GM19328 (cell line): ENCODE measurements at regions not wholly inside any gene's neighbourhood (a gene's known extent, or its start where the extent isn't known, plus 50 kb on each side); places are given as distances from the start of the nearest gene placed in this dataset.
"Not testable (repeated sequence)": the region's sequence is repeated elsewhere in the genome, so short reads cannot be mapped to it uniquely, and the experiment has no call there.

ENCODE experiments used
- ATAC-seq: cut with Tn5 transposase; IDR thresholded peaks from one replicate; pipeline ENCODE4 v1.9.1; 2021; ENCODE audit warnings: mild to moderate bottlenecking, moderate library complexity; ENCODE audit not compliant: unreplicated experiment

GRCh38 chr3:18988614-18989229, 159.6 kb upstream of the KCNH8 start:
- no peak for ATAC-seq

- ATAC-seq: no peak
Observed at GRCh38 chr3:18987862-18988447, 160.4 kb upstream of the KCNH8 start.

GRCh38 chr3:18987070-18987469, 161.2 kb upstream of the KCNH8 start:
- no peak for ATAC-seq

- ATAC-seq: no peak
Observed at GRCh38 chr3:18982920-18983319, 165.4 kb upstream of the KCNH8 start.

GRCh38 chr3:18976102-18976501, 172.2 kb upstream of the KCNH8 start:
- not testable (repeated sequence) for ATAC-seq

GRCh38 chr3:18968120-18968519, 180.2 kb upstream of the KCNH8 start:
- ATAC-seq: no peak

GRCh38 chr3:18965781-18966180, 182.5 kb upstream of the KCNH8 start:
- no peak for ATAC-seq

- no peak for ATAC-seq
Observed at GRCh38 chr3:18964640-18965039, 183.7 kb upstream of the KCNH8 start.

GRCh38 chr3:18951333-18951732, 197.0 kb upstream of the KCNH8 start:
- ATAC-seq: no peak

GRCh38 chr3:18946524-18946923, 201.8 kb upstream of the KCNH8 start:
- ATAC-seq: no peak

- no peak for ATAC-seq
Observed at GRCh38 chr3:18937574-18937973, 210.7 kb upstream of the KCNH8 start.

- ATAC-seq: no peak
Observed at GRCh38 chr3:18919158-18919557, 229.2 kb upstream of the KCNH8 start.

GRCh38 chr3:18917923-18918322, 230.4 kb upstream of the KCNH8 start:
- ATAC-seq: no peak

- no peak for ATAC-seq
Observed at GRCh38 chr3:18902081-18902793, 246.1 kb upstream of the KCNH8 start.

GRCh38 chr3:18901571-18901970, 246.7 kb upstream of the KCNH8 start:
- no peak for ATAC-seq

- peak; percentile 74 for ATAC-seq
Observed at GRCh38 chr3:18900994-18901393, 247.3 kb upstream of the KCNH8 start.

- ATAC-seq: no peak
Observed at GRCh38 chr3:18898911-18899310, 249.4 kb upstream of the KCNH8 start.

- ATAC-seq: no peak
Observed at GRCh38 chr3:18892756-18893155, 255.6 kb upstream of the KCNH8 start.

- no peak for ATAC-seq
Observed at GRCh38 chr3:18892047-18892446, 256.3 kb upstream of the KCNH8 start.

GRCh38 chr3:18891641-18892040, 256.7 kb upstream of the KCNH8 start:
- ATAC-seq: no peak

GRCh38 chr3:18890449-18890848, 257.9 kb upstream of the KCNH8 start:
- no peak for ATAC-seq

GRCh38 chr3:18888819-18889218, 259.5 kb upstream of the KCNH8 start:
- ATAC-seq: no peak
